HT1080 (cell line): ENCODE measurements at regions not wholly inside any gene's neighbourhood (a gene's known extent, or its start where the extent isn't known, plus 50 kb on each side); places are given as distances from the start of the nearest gene placed in this dataset.

Experiments
- DNase-seq: peaks from one replicate; pipeline ENCODE4 v3.0.0-alpha.2; 2015; ENCODE audit warnings: low read depth

GRCh38 chr2:180742801-180743200 is 237.6 kb upstream of the UBE2E3 start:
- DNase-seq = peak; percentile 53

DNA sequence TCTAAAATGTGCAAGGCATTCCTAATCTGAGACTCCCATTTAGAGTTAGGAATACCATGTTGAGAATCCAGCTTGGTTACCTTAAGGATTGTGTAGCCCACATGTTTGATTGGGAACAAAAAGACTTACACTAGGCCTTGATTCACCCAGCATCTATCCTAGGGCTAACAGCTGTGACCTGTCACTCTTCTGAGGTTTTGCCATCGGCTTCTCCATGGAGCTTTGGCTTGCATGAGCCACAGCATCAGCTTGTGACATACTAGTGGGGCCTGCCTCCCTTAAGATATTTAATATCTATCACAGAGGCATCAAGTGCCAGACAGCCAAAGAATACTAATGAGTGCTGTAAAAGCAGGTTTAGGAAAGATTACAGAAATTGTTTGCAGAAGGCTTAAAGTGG is 241.3 kb upstream of the UBE2E3 start:
- no peak for DNase-seq

DNA sequence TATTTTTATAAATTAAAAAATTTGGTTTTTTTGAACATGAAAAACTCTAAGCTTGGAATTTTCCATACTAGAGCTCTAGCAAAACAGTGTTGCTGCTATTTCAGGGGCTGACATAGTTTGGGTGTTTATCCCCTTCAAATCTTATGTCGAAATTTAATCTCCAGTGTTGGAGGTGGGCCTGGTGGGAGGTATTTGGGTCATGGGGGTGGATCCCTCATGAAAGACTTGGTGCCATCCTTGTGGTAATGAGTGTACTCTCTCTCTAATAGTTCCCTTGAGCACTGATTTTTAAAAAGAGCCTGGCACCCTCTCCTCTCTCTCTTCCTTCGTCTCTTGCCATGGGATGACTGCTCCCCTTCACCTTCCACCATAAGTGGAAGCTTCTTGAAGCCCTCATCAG is 244.6 kb upstream of the UBE2E3 start:
- DNase-seq = no peak

GRCh38 chr2:180734382-180734781 is 246.0 kb upstream of the UBE2E3 start:
- no peak for DNase-seq

DNA sequence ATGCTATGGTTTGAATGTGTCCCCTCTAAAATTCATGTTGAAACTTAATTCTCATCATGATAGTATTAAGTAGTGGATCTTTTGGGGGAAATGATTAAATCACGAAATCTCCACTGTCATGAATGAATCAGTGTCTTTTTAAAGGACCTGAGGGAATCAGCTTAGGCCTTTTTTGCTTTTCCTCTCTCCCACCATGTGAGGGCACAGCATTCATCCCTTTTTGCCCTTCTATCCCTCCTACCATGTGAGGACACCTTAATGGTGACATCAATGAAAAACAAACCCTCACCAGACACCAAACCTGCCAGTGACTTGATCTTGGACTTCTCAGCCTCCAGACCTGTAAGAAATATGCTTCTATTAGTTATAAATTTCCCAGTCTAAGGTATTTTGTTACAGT is 247.1 kb upstream of the UBE2E3 start:
- DNase-seq = peak; percentile 10

GRCh38 chr2:180732337-180732736 is 248.1 kb upstream of the UBE2E3 start:
- no peak for DNase-seq

GRCh38 chr2:180730976-180731375 is 249.4 kb upstream of the UBE2E3 start:
- peak; percentile 11 for DNase-seq

DNA sequence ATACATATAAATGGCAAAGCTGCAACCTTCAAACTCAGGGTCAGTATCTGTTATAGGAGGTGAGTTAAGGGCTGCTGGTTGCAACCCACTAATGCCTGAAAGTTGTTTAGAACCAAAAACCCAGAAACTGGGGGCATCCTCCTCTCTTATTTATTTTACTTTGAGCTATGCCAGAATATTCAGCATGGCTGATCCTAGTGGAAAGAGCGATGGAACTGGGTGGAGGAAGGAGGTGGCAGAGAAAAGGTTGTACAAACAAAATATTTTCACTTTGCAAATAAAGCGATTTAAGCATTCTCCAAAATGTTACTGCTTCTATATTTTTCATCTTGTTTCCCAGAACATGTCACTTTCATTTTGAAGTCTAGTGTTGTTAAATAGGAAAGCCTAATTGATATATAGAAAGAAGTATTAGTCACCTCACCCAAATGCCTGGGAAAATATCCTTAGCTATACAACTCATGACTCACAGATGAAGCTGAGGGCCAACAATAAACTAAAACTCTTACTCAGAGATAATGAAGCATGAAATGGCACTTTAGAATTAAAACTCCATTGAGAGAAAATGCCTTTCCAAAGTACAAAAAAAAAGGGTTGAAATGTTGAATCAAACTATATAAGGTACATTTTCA is 251.4 kb upstream of the UBE2E3 start:
- DNase-seq = peak; percentile 90

DNA sequence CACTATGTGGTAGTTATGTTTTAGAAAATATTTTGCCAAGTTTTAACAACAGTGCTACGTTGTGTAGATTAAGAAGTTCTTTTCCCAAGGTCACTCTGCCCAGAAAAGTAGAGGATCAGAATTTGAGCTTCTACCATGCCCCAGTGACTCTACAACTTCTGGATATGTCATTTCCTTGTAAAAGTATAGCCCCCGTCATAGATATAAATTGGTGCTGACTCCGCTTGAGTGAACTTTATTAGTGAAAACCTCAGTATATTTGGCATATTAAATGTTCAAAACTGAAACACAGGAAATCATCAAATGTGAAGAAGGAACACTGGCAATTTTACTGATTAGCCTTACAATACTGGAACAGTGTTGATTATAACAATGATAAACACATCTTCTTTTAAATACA is 256.7 kb upstream of the UBE2E3 start:
- DNase-seq = no peak

DNA sequence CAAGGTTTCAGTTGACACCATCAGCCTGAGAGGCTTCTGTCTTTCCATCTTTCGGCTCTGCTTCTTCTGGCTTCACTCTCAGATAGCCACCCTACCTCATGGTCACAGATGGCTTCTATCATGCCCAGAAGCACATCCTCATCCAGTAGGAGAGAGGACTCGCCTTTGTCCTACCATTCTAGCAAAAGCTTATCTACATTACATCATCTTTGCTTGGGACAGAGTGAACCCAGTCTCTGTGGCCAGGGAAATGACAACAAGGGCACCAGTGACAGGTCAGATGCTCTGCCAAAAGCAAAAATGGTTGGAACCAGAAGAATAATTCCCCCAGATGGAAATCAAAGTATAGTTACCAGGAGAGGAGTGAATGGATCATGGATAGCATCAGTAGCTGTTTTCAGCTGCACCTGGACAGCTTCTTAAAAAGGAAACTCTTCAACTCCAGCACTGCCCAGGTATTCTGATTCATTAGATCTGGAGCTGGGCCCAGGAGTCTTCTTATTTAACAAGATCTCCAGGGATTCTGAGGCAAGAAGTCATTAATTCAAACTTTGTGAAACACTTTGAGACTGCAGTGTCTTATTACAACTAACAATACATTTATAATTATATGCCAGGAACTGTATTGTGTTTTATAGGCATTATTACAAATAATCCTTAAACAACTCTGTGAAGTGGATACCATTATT is 257.7 kb upstream of the UBE2E3 start:
- no peak for DNase-seq

DNA sequence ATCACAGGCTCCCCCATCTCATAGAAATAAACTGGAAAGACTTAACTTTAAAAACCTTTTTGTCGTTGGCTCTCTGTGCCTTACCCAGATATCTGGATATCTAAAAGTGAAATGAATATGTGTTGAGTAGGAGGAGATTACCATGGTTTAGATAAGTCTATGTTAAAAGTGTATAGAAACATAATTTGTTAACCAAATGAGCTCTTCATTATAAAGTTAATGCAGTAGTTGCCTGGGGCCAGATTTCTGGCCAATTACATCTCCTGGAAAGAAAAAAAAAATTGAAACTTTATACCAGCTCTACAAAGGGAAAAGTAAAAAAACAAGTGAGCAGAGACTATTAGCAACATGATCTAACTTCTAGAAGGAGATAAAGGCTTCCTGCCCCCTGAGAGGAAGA is 259.6 kb upstream of the UBE2E3 start:
- no peak for DNase-seq

GRCh38 chr2:180717588-180717987 is 262.8 kb upstream of the UBE2E3 start:
- DNase-seq = no peak

DNA sequence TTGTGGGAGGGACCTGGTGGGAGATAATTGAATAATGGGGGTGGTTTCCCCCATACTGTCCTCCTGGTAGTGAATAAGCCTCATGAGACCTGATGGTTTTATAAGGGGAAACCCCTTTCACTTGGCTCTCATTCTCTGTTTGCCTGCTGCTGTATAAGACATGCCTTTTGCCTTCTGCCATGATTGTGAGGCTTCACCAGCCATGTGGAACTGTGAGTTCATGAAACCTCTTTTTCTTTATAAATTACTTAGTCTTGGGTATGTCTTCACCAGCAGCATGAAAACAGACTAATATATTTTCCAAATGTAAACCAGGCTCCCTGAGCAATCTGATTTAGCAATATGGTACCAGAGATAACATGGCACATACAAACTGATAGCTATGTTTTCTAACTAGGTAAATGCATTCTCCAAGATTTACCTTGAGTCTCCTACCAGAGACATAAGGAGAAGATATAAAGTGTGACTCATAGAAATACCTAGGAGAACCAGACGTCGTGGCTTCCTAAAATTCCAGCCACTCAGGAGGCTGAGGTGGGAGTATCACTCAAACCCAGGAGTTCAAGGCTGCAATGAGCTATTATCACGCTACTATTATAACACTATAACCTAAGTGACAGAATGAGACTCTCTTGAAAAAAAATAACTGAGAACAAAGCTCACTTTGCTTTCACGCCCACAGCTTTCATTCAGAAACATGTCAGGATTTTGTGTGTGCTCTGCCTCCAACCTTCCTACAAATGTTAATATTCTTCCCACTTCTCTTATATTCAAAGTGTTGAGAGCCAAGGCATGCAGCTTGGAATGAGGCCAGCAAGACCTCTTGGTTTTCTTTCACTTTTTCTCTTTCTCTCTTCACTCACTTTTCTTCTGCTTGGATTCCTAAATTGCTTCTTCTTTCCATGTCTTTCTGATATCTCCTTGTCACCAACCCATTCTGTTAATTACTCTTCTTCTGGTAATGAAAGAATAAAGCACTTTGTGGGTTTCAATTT is 263.9 kb upstream of the UBE2E3 start:
- no peak for DNase-seq

- no peak for DNase-seq
These were observed 265.4 kb upstream of the UBE2E3 start for GRCh38 chr2:180715044-180715443.

DNA sequence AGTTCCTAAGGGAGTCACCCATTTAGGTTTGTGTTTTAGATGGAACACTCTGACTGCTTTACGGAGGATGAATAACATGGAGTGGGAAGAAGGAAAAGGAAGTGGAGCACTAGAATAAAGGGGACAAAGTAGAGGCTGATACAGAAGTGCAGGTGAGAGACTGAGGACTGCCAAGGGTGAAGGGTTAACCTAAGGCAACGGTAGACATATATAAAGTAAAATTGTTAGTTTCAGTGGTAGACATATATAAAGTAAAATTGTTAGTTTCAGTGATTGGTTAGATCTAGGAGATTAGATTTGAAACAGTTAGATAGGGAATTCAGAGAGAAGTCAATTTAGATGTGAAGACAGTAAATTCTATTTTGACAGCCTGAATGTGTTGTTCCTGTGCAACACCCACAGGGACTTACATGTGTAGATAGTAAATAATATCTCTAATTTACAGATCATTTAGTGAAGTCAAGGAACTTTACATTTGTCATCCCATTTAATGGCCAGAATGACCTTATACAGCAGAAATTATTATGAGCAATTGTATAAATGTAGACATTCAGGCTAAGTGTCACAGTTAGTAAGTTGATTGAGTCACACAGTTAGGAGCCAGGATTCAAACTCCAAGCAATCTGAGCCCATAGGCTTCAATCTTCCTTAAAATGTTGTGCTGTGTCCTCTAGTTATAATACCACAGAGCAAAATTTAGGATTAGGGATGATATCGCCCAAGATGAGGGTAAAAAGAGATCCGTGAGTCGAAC is 270.8 kb upstream of the UBE2E3 start:
- DNase-seq = no peak

DNA sequence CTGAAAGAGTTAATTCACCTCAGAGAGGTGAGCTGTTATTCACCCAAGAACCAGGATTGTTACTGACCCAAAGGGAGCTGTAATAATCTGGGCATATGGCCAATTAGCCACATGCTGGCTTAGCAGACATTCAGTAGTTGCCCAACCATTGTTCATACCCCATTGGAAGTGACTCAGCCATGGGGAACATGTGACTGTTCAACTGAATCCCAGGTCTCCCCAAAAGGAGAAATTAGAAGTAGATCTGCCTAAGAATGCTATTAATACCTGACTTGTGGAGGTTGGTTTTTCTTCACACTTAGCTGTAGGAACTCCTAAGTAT is 272.6 kb upstream of the UBE2E3 start:
- peak; percentile 85 for DNase-seq

- no peak for DNase-seq
These were observed 273.1 kb upstream of the UBE2E3 start for GRCh38 chr2:180707175-180707883.

DNA sequence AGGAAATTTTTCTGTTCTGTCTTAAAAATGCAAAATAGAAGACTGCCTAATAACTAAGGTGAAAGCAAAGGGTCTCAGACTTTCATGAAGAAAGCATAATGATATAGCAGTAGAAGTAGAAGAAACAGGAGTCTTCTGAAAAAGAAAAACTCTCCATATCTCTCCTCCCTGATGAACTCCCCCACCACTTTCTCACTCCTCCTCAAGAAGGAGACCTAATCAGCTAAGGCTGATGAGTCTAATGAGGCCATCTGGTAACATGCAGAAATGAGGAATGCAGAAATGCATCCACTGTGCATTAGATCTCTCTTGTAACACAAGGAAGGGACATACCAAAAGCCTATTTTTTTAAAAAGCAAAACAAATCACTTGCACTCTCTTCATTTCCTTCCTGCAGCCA is 273.7 kb upstream of the UBE2E3 start:
- DNase-seq = no peak

DNA sequence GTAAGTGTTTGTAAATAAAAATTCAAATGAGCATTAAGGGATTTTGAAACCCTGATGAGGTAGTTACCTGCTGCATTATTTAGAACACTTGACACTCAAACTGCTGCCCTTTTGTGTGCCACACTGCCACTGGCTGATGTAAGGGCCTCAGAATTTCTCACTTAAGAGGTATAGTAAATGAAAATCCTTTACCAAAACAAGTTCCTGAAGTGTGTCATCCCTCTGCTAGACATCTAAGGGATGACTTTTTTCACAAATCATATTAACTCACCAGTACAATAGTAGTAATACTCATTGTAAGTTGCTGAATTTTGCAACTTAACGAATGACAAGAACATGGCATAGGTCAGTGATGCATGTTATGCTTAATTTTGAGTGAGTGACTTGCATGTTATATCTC is 274.9 kb upstream of the UBE2E3 start:
- DNase-seq = no peak

GRCh38 chr2:180705122-180705521 is 275.3 kb upstream of the UBE2E3 start:
- peak; percentile 53 for DNase-seq
